Glutamatergic neuron (in vitro differentiated cells): ENCODE measurements at regions not wholly inside any gene's neighbourhood (a gene's known extent, or its start where the extent isn't known, plus 50 kb on each side); places are given as distances from the start of the nearest gene placed in this dataset.

Source experiments
- DNase-seq: peaks from one replicate; pipeline ENCODE4 v3.0.0; 2022
- H3K27ac Mint-ChIP-seq: one replicate; pipeline ENCODE4 v1.8.0; 2020; ENCODE audit warnings: mild to moderate bottlenecking, mixed read lengths, inconsistent platforms; ENCODE audit not compliant: unreplicated experiment
- H3K27me3 Mint-ChIP-seq: one replicate; pipeline ENCODE4 v1.8.0; 2020; ENCODE audit warnings: mild to moderate bottlenecking, moderate library complexity, mixed read lengths, inconsistent platforms; ENCODE audit not compliant: unreplicated experiment
- H3K36me3 Mint-ChIP-seq: one replicate; pipeline ENCODE4 v1.8.0; 2020; ENCODE audit warnings: mild to moderate bottlenecking, mixed read lengths, inconsistent platforms; ENCODE audit not compliant: unreplicated experiment
- H3K4me1 Mint-ChIP-seq: one replicate; pipeline ENCODE4 v1.8.0; 2020; ENCODE audit warnings: mild to moderate bottlenecking, low read depth, mixed read lengths, inconsistent platforms; ENCODE audit not compliant: unreplicated experiment
- H3K4me3 Mint-ChIP-seq: one replicate; pipeline ENCODE4 v1.8.0; 2020; ENCODE audit warnings: mild to moderate bottlenecking, mixed read lengths, inconsistent platforms; ENCODE audit not compliant: unreplicated experiment
- H3K9me3 Mint-ChIP-seq: one replicate; pipeline ENCODE4 v1.8.0; 2020; ENCODE audit warnings: mild to moderate bottlenecking, moderate library complexity, mixed read lengths, inconsistent platforms; ENCODE audit not compliant: unreplicated experiment
- TF ChIP-seq, protein P1 (sequence below): fragments of 200-600 bp; sonication (generic); IDR thresholded peaks from one replicate; pipeline ENCODE4 v1.5.0; 2021; ENCODE audit not compliant: partially characterized antibody, unreplicated experiment

DNA sequence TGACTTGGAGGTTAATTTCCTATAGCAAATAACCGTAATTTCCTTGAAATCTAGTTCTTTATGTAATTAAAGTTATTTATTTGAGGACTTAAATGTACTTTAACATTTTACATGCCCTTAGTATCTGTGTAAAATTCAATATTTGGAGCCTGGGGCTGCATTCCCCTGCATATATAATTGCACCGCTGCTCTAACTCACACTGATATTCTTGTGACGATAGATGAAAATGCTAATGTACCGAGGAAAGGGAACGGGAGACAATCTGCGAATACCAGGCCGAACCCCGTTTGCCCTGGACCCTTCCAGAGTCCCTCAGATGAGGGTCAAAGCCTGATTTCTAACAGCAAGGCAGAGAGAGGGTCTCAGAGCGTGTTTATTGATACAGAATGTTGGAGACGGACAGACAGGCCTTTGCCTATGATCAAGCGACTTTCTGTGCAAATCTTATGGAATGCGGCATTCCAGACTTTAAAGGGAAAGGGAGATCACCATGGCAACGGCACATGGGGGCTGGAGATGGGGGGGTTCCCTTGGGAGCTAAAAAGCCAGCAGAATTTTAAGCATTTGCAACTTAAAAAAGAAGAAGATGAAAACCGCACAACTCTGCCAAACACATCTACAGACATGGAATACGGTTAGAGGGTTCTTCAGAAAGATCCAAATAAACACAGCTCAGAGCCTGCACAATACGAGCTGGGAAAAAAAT, 57.6 kb upstream of the TWIST2 start:
- H3K27ac Mint-ChIP-seq: no peak overlapping the region

DNA sequence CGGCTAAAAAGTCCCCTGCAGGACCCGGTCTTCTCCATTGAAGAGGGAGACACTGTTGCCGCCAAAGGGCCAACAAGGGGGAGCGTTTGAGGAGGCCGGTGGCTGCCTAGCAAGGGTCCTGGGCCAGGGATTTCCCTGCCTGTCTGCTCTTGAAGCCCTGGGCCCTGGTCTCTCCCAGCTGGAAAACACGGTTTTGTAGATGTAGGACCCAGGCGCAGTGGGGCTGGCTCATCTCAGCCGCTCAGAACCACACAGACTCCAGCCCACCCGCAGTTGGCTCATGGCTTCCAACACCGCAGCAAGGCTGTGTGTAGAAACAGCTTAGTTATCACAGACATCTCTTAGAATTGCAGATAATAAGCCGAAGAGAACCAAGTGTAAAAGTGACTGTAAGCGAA, 57.1 kb upstream of the TWIST2 start:
- Mint-ChIP-seq H3K9me3 (no peaks in the 10 kb centered on the region), H3K4me3 (no peak overlapping the region), H3K36me3 (peaks cover 3% of the 10 kb centered on the region), H3K27me3 (no peaks in the 10 kb centered on the region), H3K4me1 (peaks cover 4% of the 10 kb centered on the region), H3K27ac (no peak overlapping the region)
- TF ChIP-seq, protein P1, sequence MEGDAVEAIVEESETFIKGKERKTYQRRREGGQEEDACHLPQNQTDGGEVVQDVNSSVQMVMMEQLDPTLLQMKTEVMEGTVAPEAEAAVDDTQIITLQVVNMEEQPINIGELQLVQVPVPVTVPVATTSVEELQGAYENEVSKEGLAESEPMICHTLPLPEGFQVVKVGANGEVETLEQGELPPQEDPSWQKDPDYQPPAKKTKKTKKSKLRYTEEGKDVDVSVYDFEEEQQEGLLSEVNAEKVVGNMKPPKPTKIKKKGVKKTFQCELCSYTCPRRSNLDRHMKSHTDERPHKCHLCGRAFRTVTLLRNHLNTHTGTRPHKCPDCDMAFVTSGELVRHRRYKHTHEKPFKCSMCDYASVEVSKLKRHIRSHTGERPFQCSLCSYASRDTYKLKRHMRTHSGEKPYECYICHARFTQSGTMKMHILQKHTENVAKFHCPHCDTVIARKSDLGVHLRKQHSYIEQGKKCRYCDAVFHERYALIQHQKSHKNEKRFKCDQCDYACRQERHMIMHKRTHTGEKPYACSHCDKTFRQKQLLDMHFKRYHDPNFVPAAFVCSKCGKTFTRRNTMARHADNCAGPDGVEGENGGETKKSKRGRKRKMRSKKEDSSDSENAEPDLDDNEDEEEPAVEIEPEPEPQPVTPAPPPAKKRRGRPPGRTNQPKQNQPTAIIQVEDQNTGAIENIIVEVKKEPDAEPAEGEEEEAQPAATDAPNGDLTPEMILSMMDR: no peak
- no peak for DNase-seq

More for the DNA sequence above, 57.6 kb upstream of the TWIST2 start:
- Mint-ChIP-seq H3K27me3 (no peaks in the 10 kb centered on the region), H3K4me1 (peaks cover 4% of the 10 kb centered on the region), H3K9me3 (no peaks in the 10 kb centered on the region), H3K4me3 (no peak overlapping the region), H3K36me3 (peaks cover 3% of the 10 kb centered on the region)
- TF ChIP-seq, protein P1: no peak
- DNase-seq: no peak

DNA sequence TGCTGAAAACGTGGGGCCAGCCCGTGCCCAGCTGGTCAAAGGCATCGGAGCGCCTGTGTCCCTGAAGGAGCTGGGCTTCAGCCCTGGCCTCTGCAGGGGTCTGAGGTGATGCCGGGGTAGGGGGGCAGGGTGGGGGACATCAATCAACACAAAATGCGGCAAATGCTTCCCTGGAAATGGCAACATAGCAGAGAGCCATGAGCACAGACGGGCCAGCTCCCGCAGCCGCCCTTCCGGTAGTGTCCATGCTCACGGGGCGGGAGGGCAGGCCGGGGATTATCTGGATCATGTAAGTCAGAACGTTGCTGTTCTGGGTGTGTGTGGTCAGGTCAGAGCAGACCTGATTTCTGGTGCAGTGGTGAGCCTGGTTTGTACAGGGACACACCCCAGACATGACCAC, 56.5 kb upstream of the TWIST2 start:
- Mint-ChIP-seq H3K36me3 (peaks cover 3% of the 10 kb centered on the region), H3K27me3 (no peaks in the 10 kb centered on the region), H3K4me1 (peaks cover 4% of the 10 kb centered on the region), H3K4me3 (no peak overlapping the region), H3K27ac (no peak overlapping the region), H3K9me3 (no peaks in the 10 kb centered on the region)
- DNase-seq: no peak
- TF ChIP-seq, protein P1: no peak

DNA sequence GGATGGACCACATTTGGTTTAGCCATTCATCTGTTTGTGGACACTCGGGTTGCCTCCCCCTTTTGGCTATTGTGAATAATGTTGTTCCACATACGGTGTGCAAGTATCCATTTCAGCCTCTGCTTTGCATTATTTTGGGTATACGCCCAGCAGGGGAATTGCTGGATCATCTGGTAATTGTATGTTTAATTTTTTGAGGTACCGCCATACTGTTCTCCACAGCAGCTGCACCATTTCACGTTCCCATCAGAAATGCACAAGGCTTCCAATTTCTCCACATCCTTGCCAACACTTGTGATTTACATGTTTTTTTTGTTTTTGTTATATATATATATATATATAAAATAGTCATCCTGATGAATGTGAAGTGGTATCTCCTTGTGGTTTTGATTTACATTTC, 54.6 kb upstream of the TWIST2 start:
- H3K4me1 Mint-ChIP-seq: peaks cover 4% of the 10 kb centered on the region
- no peak overlapping the region for H3K27ac Mint-ChIP-seq
- H3K9me3 Mint-ChIP-seq: peaks cover 2% of the 10 kb centered on the region
- no peak overlapping the region for H3K4me3 Mint-ChIP-seq
- peaks cover 3% of the 10 kb centered on the region for H3K36me3 Mint-ChIP-seq
- no peaks in the 10 kb centered on the region for H3K27me3 Mint-ChIP-seq
- TF ChIP-seq, protein P1: no peak
- no peak for DNase-seq

DNA sequence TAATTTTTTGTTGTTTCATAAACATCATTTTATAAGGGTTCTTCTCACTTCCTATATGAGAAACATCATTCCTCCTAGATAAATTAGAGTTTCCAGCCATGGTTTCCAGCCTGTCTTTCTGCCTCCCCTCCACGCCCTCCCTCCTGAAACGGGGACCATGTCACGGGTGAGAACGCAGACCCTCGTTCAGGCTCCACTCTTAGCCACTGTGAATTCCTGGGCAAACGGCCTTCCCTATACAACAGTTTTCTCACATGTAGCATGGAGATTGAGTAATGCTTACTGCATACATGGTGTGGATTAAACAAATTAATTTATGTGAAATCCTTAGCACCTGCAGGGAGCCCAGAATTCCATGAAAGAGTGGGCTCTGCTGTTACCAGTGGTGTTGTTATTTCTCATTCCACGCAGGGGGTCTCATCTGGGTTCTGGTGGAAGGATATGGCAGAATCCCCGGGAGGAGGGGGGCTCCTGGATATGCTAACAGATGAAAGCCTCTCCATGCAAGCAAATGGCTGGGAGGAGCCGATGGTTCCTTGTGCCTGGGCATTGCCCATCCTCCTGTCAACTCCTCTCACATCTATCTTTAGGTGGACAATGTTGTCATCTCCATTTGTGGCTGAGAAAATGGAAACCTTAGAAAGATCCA, 54.0 kb upstream of the TWIST2 start:
- Mint-ChIP-seq H3K36me3 (peaks cover 3% of the 10 kb centered on the region), H3K9me3 (peaks cover 2% of the 10 kb centered on the region), H3K4me3 (no peak overlapping the region), H3K4me1 (peaks cover 4% of the 10 kb centered on the region), H3K27ac (no peak overlapping the region), H3K27me3 (no peaks in the 10 kb centered on the region)
- no peak for DNase-seq
- TF ChIP-seq, protein P1: no peak
